ENCODE measurements at regions not wholly inside any gene's neighbourhood (a gene's known extent, or its start where the extent isn't known, plus 50 kb on each side); places are given as distances from the start of the nearest gene placed in this dataset.
"Not testable (repeated sequence)": the region's sequence is repeated elsewhere in the genome, so short reads cannot be mapped to it uniquely, and the experiment has no call there.

DNA sequence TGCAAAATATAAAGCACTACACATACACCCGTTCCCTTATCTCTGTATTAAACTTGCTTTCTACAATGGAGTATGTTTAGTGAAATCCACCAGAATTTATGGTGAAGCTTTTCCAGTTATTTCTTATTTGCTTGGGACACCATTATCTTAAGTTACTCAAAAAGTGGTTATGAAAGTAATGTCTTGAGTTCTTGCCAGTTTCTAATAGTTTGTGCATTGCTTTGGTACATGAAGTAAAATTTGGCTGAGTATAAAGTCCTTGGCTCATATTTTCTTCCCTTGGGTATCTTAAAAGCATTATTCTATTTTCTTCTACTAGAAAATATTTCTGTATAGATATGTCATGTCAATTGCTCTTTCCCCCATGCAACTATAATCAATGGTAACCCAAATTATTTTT lies 85.2 kb downstream of the POLR1F start:
- no peak for DNase-seq

DNA sequence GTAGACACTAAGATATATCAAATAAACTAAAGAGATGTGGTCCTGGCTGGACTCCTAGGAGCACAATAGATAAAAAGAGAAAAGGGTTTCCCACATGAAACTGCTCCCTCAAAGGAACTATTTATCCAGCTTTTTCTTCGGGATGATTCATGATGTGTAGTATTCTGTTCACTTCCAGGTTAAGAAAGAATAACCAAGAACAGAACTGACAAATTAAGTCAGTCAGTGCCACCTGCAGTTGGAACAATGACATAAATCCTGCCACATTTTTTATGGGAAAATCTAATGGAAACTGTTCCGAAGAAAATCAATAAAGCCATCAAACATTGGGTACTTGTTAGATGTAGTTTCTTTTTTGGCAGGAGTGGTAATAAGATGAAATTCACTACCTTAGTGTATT lies 87.1 kb downstream of the POLR1F start:
- peak; percentile 68 for DNase-seq

DNA sequence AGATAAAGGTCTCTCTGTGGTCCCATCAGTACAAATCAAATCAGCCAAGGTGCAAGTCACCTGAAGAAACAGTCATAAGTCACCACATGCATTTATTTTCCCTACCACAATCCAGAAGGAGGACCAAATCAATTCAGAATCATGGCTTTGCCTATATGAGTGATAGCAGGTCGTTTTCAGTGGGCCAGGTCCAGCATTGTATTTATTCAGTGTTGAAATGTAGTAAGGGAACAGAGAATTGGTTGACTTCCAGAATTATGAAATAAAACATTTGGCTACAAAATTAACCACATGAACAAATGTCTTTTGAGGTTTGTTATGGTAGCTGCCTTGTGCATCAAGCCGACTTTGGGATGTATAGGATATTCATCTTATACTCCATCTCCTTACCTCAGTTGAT lies 88.4 kb downstream of the POLR1F start:
- peak; percentile 43 for DNase-seq

DNA sequence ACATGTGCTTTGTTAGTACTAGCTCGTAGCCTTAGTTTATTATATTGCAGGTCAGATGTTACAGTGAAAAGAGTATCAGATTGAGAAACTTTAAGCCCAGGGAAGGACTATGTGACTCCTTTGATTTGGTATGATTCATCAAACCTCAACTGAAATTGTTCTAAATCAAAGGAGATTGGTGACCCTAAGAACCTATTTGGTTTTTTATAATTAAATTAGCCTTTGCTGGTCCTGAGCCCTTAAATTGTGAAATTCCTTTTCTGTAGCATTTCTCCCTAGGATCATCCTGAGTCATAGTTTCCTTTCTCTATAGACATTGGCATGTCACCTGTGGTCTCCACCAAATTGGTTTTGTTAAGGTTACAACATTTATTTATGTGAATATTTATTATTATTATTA lies 89.7 kb downstream of the POLR1F start:
- DNase-seq, result peak; percentile 84

DNA sequence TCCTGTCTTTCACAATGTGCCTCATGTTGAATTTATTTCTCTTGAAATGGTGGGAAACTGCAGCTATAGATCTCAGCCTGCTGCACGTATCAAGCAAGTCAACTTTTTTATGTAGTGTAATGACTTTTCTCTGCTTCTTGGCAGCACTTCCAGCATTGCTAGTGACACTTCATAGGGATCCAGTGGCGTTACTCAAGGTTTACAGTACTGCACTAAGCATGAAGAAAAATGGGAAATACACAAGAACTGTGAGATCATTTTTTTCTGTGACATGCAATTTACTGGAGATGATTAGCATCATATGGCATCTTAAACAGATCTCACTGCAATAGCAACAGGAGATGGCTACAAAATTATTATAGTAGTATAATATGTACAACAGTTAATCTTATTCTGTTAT lies 90.9 kb downstream of the POLR1F start:
- peak; percentile 83 for DNase-seq

DNA sequence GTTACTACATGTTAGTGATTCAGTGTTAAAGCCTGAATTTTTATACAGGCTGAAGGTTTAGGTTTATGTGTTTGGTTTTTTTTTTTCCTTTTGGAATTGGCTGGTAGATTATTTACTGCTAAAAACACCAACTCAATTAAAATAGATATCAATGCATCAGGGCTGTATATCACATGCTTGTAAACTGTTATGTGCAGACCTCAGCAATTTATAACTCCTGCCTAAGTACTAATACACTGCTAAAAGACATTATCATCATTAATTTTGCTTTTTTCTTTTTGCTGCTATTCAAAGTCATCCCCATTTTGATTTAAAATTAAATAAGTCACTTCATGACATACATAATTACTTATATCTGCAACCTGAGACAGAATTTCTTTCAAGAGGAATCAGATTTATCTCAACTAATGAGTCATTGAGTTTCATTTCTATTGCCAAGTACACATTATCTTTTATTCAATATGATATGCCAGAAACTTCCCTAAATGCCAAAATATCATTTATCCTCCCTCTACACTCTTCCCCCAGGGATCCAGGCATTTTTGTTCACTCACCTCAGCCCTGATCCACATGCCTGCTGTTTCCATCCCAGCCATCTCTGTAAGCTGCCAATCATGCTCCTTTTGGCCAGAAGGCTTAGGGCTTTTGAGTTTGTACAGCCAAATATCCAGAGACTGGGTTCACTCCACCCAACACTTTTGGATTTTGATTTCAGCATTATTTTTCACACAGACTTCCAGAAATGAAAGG lies 98.5 kb downstream of the POLR1F start:
- DNase-seq, result no peak

DNA sequence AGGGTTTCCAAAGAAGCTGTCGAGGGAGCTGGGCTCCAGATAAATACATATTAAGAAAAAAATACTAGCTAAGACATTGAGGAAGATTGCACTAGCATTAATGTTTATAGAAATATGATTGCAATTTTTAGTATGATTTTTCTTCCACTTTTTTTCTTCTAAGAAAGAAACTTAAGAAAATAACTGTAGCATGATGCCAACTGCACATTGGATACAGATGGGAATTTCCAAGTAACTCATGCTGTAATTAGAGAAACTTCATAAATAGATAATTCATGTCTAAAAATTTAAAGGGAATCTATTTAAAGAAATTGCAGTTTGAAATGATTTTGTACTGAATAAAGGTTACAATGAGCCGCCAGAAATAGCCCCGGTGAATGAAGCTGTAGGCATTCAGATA lies 119.4 kb downstream of the POLR1F start:
- no peak for DNase-seq

DNA sequence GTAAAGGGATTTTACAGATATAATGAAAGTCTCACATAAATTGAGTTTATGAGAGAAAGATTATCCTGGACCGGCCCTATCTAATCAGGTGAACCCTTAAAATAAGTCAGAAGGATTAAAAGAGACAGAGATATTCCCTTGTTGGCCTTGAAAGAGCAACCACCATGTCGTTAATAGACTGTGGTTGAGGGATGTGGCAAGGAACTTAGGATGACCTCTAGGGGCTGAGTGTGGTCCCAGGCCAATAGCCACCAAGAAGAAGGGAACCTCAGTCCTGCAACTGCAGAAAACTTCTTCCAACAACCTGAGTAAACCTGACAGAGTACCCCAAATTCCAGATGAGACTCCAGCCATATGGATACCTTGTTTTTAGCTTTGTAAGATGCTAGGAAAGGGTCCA lies 121.5 kb downstream of the POLR1F start:
- no peak for DNase-seq

DNA sequence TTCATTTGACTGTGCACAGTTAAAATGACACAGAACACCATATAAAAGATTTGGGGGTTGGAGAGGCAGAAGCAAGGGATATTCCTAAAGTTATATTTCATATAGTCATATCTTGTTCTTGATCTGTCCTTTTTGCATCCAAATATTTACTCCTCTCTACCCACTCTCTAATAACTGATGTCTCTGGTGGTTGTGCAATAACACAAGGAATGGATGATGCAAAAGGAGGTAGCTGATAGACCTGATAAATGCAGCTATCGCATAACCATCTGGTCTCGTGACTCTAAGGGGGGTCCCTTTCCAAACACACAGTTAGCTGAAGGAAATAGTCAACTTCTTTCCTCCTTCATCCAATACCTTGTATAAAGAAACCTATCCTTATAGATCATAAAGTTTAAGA lies 123.1 kb downstream of the POLR1F start:
- DNase-seq, result no peak

DNA sequence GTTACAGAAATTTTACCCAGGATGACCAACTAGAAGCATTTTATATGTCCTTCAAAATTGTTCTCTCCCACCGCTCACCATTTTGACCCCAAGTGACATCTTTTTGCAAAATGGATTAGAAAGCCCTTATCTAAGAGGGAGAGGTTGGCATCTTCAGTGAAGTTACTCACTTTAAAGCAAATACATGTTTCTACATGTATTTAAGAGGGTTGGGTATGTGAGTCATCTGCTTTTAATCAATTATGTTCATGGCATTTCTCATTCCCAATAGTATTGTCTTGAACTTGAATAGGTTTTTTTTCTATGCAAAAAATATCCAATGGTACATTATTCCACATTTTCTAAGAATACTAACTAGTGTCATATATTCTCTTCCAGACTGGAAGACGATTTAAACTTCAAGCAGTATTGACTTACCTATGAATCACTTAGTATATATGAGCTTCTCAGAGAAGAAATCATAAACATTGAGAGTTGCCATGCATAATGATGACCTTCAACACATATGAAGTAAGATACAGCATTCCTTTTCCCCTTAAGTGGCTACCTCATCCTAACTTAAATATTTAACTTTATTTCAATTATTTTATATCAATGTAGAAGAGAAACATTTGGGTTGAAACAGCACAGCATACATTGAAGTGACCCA lies 132.8 kb downstream of the POLR1F start:
- DNase-seq, result no peak

DNA sequence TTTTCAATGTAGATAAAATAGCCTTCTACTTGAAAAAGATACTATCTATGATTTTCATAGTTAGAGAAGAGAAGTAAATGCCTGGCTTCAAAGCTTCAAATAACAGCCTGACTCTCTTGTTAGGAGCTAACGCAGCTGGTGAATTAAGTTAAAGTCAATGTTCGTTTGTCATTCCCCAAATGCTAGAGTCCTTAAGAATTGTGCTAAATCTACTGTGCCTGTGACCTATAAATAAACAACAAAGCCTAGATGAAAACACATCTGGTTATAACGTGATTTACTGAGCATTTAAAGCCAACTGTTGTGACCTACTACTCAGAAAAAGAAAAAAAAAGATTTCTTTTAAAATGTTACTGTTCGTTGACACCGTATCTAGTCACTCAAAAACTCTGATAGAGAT lies 134.7 kb downstream of the POLR1F start:
- DNase-seq, result no peak

DNA sequence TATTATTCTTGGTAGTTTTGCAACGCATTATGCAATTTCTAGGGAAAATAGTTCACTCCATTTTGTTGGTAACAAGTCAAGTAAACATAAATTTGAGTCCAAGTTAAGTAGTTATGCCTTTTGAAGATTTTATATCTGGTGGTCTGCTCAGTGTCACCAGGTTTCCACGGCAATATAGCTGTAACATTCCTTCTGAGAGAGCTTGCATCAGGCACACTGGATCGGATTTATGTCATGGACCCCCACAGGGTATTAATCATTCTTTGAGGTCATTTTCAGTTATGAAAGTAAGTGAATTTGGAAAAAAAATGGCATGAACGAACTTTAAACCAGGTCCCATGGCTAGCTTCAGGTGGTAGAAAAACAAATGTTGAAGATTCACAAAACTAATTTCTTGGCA lies 136.3 kb downstream of the POLR1F start:
- DNase-seq, result no peak

DNA sequence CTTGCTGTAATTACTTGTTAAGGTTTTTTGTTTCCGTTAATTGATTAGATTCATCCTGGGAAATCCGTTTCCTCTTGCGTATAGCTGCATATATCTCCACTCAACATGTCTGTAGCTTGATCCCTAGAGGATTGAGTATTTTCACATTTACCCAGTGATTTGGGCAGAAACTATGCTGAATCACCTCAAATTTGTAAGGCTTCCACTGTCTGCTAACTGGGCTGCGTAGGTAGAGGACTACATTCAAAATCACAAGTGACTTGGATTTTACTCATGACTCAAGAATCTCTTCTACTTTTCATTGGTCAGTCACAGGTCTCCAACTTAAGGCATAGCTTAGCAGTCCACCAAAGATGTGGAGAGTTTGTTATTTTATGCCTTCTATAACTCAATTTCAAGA lies 141.8 kb downstream of the POLR1F start:
- no peak for DNase-seq

DNA sequence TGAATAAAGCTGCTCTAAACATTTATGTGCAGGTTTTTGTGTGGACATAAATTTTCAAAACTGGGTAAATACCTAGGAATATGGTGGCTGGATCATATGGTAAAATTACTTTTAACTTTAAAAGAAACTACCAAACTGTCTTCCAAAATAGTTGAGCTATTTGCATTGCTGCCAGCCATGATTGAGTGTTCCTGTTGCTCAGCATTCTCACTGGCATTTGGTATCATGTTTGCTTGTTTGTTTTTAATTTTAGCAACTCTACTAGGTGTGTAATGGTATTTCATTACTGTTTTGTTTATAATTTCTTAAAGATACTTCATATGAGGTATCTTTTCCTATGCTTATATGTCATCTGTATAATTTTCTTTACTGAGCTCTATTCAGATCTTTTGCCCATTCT lies 143.2 kb downstream of the POLR1F start:
- DNase-seq, result no peak

DNA sequence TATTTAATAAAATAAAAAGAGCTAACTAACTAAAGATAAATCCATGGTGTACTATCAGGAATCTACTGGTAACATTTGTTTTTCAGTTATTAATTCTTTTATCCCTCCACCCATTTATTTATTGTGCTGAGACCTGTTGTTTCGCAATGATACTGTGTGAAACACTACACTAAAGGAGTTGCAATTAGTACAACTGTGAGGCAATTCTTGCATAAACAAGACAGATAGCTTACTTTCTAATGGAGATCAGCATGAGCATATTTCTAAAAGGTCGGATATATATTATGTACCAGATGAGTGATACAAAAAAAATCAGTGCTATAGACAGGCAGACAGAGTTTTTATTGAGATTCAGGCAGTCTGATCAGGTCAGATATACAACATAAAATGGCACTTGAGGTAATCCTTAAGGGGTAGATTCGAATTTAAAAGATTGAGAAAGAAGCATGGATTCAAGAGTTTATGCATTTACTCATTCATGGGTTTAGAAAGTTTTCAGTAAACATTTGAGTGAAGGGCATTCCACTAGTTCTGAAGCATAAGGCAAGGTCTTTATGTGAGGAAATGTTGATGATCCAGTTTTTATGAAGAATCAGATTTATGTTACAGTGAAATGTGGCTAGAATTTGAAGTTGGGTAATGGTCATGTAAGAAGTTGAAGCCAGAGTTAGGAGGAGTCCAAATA lies 147.6 kb downstream of the POLR1F start:
- peak; percentile 84 for DNase-seq

DNA sequence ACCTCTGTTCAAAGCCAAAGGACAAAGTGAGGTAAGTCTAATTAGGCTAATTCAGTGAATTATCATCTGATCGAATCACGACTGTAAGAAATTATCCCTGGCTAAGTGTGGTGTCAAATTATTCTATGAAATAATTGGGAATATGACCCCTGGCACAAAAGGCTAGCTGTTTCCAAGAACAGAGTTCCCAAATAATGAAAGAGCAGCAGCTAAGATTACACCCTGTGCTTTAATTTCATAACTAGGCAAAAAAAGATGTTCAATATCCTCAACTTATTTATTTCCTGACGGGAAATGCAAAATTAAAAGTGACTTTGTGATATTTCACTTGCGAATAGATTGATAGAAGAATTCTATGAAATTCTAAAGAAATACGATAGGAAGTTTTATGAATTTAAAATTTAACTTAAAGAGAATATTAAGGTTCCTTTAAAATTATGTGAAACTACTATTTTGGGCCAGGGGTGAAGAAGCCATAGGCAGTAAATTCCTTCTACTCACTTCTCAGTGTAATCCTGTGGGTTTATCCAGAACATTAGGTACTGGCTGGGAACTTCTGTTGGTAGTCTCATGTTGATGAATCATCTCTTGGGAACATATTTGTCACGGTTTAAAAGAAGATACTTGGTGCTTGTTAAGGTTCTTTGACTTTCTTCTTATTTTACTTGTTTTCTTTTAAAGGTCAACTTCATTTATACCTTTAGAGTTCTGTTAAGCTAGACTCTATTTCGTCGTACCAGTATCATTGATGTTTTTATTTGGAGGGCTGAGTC lies 148.5 kb downstream of the POLR1F start:
- peak; percentile 93 for DNase-seq

DNA sequence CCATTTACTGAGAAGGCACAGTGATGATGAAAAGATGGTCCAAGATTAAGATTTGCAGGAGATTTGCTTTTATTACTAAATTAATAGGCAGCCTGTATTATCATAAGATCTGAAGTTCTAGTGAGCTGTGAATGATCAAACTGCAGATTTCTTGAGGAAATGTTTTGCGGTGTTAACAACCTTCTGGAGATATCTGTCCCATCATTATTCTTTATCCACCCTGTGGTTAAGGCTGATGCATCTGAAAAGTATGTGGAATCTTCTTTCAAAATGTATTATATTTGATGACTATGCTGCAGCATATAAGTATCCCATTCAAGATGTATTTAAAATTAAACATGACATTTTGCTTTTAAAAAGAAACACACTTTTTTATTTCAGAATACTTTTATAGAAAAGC lies 150.3 kb downstream of the POLR1F start:
- DNase-seq, result peak; percentile 88

DNA sequence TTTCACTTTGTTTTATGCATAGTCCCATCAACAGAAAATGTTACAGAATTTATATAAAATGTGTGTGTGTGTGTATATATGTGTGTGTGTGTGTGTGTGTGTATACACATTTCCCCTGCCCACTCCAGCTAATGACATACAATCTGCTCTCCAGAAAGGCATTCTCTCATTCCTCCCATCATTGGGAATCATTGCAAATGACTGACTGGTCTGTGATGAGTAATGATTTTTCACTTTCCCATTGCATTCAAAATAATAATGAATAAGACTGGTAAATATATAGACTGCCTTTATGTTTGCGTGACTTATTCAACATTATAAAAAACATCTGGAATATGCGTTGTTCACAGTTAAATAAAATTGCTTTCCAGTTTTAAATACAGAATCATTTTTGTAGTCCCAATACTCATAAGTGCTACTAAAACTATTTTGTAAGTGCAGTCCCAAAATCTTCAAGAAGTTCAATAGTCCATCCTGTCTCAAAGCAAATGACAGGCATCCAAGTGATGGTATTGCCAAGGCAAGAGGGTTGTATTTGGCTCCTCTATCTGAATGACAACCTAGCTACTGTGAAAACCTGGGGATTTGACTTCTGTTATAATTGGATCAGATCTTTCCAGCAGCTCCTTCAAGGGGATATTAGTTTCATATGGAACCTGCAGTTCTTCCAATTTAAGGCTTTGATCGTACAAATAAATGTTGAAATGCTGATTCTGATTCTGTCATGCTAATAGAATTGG lies 150.9 kb downstream of the POLR1F start:
- peak; percentile 71 for DNase-seq

DNA sequence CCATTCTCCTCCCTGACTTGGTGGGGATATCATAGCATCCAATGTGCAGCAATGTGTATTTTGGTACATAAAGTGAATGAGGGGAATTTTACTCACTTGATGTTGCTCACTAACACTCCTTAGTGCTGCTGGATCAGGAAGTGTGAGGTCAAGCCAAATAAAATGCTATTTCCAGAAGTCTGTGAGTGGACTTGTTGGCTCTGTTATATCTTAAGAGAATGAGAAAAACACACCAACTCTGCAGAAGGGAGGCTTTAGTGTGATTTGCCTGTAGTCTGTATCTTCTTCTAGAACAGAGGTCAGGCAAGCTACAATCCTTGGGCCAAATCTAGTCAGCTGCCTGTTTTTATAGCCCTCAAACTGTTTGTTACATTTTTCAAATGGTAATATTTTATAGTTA lies 154.3 kb downstream of the POLR1F start:
- DNase-seq, result no peak

DNA sequence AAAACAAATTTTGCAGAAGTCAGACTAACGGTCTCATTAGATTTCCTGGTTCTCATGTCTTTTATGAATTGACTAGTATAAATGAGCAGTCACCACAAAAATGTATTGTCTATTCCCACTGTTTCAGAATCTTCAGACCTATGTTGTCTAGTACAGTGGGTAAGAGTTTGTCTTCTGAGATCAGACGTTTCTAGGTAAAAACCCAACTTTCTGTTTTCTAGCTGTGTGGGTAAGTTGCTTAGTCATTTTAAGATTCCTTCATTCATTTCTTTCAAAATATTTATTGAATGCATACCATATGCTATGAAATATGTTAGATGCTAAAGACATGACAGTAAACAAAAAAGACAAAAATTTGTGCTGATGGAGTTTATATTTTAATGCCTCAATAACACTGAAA lies 156.3 kb downstream of the POLR1F start:
- DNase-seq, result no peak

DNA sequence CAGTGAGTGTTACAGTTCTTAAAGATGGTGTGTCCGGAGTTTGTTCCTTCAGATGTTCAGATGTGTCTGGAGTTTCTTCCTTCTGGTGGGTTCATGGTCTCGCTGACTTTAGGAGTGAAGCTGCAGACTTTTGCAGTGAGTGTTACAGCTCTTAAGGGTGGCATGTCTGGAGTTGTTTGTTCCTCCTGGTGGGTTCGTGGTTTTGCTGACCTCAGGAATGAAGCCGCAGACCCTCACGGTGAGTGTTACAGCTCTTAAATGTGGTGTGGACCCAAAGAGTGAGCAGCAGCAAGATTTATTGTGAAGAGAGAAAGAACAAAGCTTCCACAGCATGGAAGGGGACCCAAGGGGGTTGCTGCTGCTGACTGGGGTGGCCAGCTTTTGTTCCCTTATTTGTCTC lies 159.6 kb downstream of the POLR1F start:
- DNase-seq, result not testable (repeated sequence)

DNA sequence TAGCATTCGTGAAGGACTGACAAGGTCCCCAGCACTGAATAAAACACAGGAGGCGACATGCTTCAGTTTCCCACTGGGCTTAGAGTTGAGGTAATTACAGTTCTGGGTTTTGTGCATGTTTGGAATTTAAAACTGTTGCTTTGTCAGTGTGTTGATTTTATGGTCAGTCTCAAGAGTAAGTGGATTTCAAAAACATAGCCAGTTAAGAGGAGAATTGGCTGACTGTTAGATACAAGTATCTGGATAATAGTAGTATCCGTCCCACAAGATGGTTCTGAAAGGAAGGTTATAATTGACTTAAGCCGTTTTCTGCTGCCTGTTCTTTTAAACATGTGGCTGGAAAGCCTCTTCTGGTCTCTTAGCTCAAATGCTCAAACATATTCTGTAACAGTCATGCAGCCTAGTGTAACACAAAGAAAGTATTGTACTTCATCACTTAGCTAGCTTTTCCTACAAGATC lies 170.9 kb downstream of the POLR1F start:
- DNase-seq, result no peak

DNA sequence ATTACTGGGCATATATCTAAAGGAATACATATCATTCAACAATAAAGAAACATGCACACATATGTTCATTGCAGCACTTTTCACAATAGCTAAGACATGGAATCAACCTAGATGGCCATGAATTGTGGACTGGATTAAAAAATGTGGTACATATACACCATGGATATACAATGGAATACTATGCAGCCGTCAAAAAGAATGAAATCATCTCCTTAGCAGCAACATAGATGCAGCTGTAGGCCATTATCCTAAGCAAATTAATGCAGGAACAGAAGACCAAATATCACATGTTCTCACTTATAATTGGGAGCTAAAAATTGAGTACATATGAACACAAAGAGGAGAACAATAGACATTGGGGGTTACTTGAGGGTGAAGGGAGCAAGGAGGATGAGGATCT lies 175.6 kb downstream of the POLR1F start:
- no peak for DNase-seq
